Pancreas (tissue), 10 donors: ENCODE measurements at regions not wholly inside any gene's neighbourhood (a gene's known extent, or its start where the extent isn't known, plus 50 kb on each side); places are given as distances from the start of the nearest gene placed in this dataset.

Experiments
- ATAC-seq, 4 donors: fragments of 200-7000 bp; cut with Tn5 transposase; one replicate each; pipeline versions ENCODE4 v1.8.0 to v1.9.1; 2020; ENCODE audit warnings: mild to moderate bottlenecking in 4 of 4, moderate library complexity in 4 of 4
- DNase-seq, 6 donors: peaks; one replicate each; pipeline ENCODE4 v3.0.0-alpha.2; 2020
- FAIRE-seq: peaks from 2 replicates; lab custom pipeline; 2012; peaks lifted over from hg19 to GRCh38; lab: Jason Lieb, UNC
- H3K27ac ChIP-seq, 4 donors: fragments of 200-600 bp; sonication (generic); 1 replicate in 3 of 4; 2 replicates in 1 of 4; pipeline versions ENCODE4 v1.5.0 to v1.8.0; 2020
- H3K27me3 ChIP-seq, 4 donors: fragments of 200-600 bp; one replicate each; pipeline ENCODE4 v1.8.0; 2021
- H3K36me3 ChIP-seq, 3 donors: fragments of 200-600 bp; sonication (generic) in 1 of 3; one replicate each; pipeline versions ENCODE4 v1.5.0 to v1.8.0; 2020 to 2021
- H3K4me1 ChIP-seq, 3 donors: fragments of 200-600 bp; one replicate each; pipeline ENCODE4 v1.8.0; 2021
- H3K4me3 ChIP-seq, 4 donors: fragments of 200-600 bp; sonication (generic) in 2 of 4; one replicate each; pipeline versions ENCODE4 v1.5.0 to v1.8.0; 2020 to 2021
- H3K9me3 ChIP-seq, 4 donors: fragments of 200-600 bp; one replicate each; pipeline ENCODE4 v1.8.0; 2021
- WGBS, 2 donors: extraction: QIAGEN DNeasy Blood & Tissue Kit; methylation state at CpG; one replicate each; pipeline ENCODE4 v1.1.7; 2013; 5-methylcytosine and 5-hydroxymethylcytosine counted together
- intact Hi-C, 3 donors: fragments of 100-400 bp; cut with DNase I; formaldehyde crosslinking; loops; one replicate each; pipeline versions ENCODE4 v1.11.1 to v1.14.2; 2022
- TF ChIP-seq, protein P1 (sequence below), 4 donors: fragments of 200-600 bp; sonication (generic) in 3 of 4; IDR thresholded peaks; one replicate each; pipeline versions ENCODE4 v1.5.0 to v1.8.0; 2021; ENCODE audit warnings: antibody characterized with exemption in 4 of 4
- donor health status: healthy with polysubstance abuse.
- donor health status: DM: no; HTN: no; CAD: no; lungs with moderate emphysema.
- donor health status: DM: no; HTN: no; CAD: no.
- donor health status: control.
- donor health status: control.
- donor health status: Bipolar disorder and iron deficiency.
- donor health status: DM: yes; HTN: yes; CAD: no.
- donor health status: DM: no; HTN: no; CAD: no.
- donor health status: DM: no; HTN: no; CAD: no.
- donor health status: DM: yes; HTN: yes; CAD: no.

DNA sequence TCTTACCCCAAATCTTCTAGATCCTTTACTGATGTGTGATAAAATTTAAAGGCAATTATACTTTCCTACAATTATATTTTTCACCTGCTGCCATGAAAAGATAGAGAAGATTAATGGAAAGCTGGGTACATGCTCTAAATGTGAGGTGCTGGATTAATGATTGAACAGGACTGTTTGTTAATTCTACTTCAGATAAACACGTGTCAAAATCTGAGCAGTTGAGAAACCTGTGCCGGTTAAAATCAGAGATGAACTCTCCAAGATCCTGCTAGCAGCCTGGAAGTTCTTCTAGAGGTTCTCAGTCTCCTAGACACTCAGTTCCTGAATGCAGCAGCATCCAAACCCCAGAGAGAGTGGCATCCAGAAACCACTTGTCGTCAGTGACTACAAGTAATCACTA, 69.2 kb downstream of the INHBA start:
- TF ChIP-seq, protein P1, sequence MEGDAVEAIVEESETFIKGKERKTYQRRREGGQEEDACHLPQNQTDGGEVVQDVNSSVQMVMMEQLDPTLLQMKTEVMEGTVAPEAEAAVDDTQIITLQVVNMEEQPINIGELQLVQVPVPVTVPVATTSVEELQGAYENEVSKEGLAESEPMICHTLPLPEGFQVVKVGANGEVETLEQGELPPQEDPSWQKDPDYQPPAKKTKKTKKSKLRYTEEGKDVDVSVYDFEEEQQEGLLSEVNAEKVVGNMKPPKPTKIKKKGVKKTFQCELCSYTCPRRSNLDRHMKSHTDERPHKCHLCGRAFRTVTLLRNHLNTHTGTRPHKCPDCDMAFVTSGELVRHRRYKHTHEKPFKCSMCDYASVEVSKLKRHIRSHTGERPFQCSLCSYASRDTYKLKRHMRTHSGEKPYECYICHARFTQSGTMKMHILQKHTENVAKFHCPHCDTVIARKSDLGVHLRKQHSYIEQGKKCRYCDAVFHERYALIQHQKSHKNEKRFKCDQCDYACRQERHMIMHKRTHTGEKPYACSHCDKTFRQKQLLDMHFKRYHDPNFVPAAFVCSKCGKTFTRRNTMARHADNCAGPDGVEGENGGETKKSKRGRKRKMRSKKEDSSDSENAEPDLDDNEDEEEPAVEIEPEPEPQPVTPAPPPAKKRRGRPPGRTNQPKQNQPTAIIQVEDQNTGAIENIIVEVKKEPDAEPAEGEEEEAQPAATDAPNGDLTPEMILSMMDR (IDR thresholded peaks at IDR 0.05): no peak
- 24 to 26% methylated on average over 3 of the region's 3 CpGs for WGBS, 2 donors
- intact Hi-C loops: no loop called here
- Histone ChIP-seq H3K9me3 (no peaks in the 10 kb centered on the region), H3K4me1 (no peaks in the 10 kb centered on the region), H3K27me3 (no peaks in the 10 kb centered on the region), H3K4me3 (no peak overlapping the region), H3K36me3 (no peaks in the 10 kb centered on the region), H3K27ac (no peak overlapping the region)
- no peak for FAIRE-seq
- no peak for ATAC-seq
- DNase-seq: no peak

DNA sequence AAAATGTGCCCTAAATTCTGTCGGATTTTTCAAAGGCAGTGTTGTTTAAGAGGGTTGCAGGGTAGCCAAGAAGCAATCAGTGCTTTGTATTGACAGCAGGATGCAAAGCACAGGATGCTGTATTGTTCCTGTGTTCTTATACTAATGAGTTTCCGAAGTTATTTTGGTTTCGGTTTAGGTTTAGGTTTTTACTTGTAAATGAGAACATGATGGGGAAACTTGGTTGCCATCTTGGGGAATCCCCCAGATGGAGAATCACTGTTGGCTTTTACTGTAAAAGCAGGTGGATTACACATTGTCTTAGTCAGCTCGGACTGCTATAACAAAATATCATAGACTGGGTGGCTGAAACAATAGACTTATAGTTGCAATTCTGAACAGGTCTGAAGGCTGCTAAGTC, 72.1 kb downstream of the INHBA start:
- TF ChIP-seq, protein P1 (IDR thresholded peaks at IDR 0.05): no peak
- H3K27ac ChIP-seq: no peak overlapping the region
- DNase-seq (no peak), FAIRE-seq (no peak), ATAC-seq (no peak)
- H3K36me3 ChIP-seq: no peaks in the 10 kb centered on the region
- H3K9me3 ChIP-seq: no peaks in the 10 kb centered on the region
- 46 to 59% methylated on average over 4 of the region's 4 CpGs for WGBS, 2 donors
- no peaks in the 10 kb centered on the region for H3K4me1 ChIP-seq
- no peaks in the 10 kb centered on the region for H3K27me3 ChIP-seq
- H3K4me3 ChIP-seq: no peak overlapping the region
- intact Hi-C loops: no loop called here

DNA sequence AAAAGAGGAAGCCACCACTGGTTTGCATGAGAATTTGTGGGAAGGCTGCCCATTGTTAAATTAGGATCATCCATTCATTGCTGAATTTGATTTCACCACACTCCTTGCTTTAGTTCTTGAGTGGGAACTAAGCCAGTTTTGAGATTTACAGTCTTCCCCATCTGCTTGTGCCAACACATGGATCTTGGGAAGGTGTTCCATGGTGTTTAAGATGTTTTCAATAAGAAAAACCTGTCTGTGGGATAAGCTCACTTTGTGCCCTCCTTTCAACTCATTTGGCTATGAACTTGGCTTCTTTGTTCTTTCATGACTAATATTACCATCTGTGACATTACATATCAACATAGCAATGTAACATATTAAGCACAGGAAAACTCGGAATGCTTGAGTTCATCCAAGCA, 73.2 kb downstream of the INHBA start:
- DNase-seq (no peak), ATAC-seq (no peak), FAIRE-seq (no peak)
- H3K27me3 ChIP-seq: no peaks in the 10 kb centered on the region
- H3K4me3 ChIP-seq: no peak overlapping the region
- no peak overlapping the region for H3K27ac ChIP-seq
- no peaks in the 10 kb centered on the region for H3K9me3 ChIP-seq
- H3K36me3 ChIP-seq: no peaks in the 10 kb centered on the region
- no peaks in the 10 kb centered on the region for H3K4me1 ChIP-seq
- WGBS, 2 donors: 50 to 57% methylated on average over 1 of the region's 1 CpG
- intact Hi-C loops: no loop called here
- TF ChIP-seq, protein P1 (IDR thresholded peaks at IDR 0.05): no peak

DNA sequence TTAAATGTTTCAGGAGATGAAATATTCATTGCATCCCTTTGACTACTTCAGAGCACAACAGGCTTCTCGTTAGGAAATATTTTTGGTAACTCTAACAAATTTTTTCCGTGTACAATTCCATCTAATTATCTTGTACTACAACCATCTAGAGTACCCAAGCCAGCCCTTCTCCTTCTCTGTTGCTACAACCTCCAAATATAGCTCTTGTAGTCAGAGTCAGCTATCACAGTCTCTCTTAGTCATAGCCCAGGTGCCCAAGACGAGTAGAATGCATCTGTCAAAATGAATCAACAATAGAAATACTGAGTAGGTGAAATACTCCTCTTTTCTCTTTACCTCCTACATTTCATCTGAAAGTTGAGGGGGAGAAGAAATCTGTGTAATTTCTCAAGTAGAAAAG, 74.0 kb downstream of the INHBA start:
- Histone ChIP-seq H3K36me3 (no peaks in the 10 kb centered on the region), H3K4me1 (no peaks in the 10 kb centered on the region), H3K27ac (no peak overlapping the region), H3K4me3 (no peak overlapping the region), H3K9me3 (no peaks in the 10 kb centered on the region), H3K27me3 (no peaks in the 10 kb centered on the region)
- FAIRE-seq (no peak), ATAC-seq (peak in 1 of 4 donors; percentile 49), DNase-seq (no peak)
- intact Hi-C loops: no loop called here
- TF ChIP-seq, protein P1 (IDR thresholded peaks at IDR 0.05): no peak
- WGBS, 2 donors: 18 to 25% methylated on average over 3 of the region's 3 CpGs

DNA sequence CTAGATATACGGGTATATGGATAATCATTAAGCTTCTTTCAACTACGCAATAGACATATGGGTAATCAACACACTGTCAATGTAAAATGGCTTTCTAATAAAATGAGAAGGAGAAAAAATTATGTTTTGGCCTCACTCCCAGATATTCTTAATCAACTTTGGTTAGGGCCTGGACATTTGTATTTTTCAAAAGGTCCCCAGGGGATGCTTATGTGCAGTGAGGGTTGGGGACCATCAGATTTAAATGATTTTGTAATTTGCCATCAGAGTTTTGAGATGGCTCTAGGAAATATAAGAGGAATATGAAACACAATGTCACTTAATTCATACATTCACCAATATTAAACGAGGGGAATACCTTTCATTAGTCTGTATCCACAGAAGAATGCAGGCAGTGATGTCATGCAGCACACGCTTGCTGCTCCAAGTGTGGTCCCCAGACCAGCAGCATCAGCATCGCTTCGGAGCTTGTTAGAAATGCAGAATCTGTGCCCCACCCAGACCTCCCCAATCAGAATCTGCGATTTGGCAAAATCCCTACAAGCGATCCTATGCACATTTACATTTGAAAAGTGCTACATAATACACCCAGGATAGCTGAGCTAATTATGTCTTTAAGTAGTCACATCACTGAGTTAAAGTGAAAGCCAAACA, 75.1 kb downstream of the INHBA start:
- Histone ChIP-seq H3K36me3 (no peaks in the 10 kb centered on the region), H3K4me1 (no peaks in the 10 kb centered on the region), H3K27me3 (no peaks in the 10 kb centered on the region), H3K27ac (no peak overlapping the region), H3K4me3 (no peak overlapping the region), H3K9me3 (no peaks in the 10 kb centered on the region)
- TF ChIP-seq, protein P1 (IDR thresholded peaks at IDR 0.05): no peak
- ATAC-seq (no peak), FAIRE-seq (no peak), DNase-seq (no peak)
- WGBS, 2 donors: 35 to 39% methylated on average over 8 of the region's 8 CpGs
- intact Hi-C loops: no loop called here
